ENCODE measurements at regions not wholly inside any gene's neighbourhood (a gene's known extent, or its start where the extent isn't known, plus 50 kb on each side); places are given as distances from the start of the nearest gene placed in this dataset.
"Not testable (repeated sequence)": the region's sequence is repeated elsewhere in the genome, so short reads cannot be mapped to it uniquely, and the experiment has no call there.

GRCh38 chr4:83910693-83911092, 374.8 kb downstream of the GPAT3 start:
- no peak for DNase-seq
- intact Hi-C loops (cut with DNase I), result no loop called here

DNA sequence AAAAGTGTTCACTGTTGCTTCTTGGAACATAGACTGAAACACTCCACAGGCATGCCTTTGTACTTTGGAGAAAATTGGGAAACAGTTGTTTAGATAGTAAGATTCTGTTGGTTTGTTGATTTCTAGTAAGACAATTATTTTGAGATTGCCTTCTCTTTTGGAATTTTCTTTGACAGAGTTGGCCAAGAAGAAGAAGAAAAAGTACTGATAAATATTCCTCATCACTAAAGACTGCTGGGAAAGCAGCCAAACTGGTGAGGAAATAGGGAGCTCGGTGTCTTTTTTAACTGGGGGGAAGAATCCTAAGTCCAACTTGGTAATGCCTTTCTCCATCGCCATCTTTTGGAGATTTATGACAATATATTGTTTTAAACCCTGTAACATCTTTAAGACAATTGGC, 370.7 kb downstream of the GPAT3 start:
- DNase-seq, result no peak
- Histone ChIP-seq H3K4me3 (no peak overlapping the region), H3K4me1 (ENCODE audit: insufficient read depth) (no peaks in the 10 kb centered on the region), H3K27ac (no peak overlapping the region), H3K9me3 (no peaks in the 10 kb centered on the region), H3K36me3 (no peaks in the 10 kb centered on the region), H3K27me3 (no peaks in the 10 kb centered on the region)
- WGBS, 3 donors, result 11 to 14% (median 14%) methylated on average over 2 of the region's 2 CpGs
- TF ChIP-seq EP300 (IDR thresholded peaks at IDR 0.05) (no peak), CTCF (IDR thresholded peaks at IDR 0.05) (no peak), POLR2A (IDR thresholded peaks at IDR 0.05) (no peak)
- intact Hi-C loops (cut with DNase I), result no loop called here

More at GRCh38 chr4:83910693-83911092, 374.8 kb downstream of the GPAT3 start:
- H3K27me3 ChIP-seq, result no peaks in the 10 kb centered on the region
- no peaks in the 10 kb centered on the region for H3K4me1 ChIP-seq (ENCODE audit: insufficient read depth)
- no peaks in the 10 kb centered on the region for H3K36me3 ChIP-seq
- H3K9me3 ChIP-seq, result no peaks in the 10 kb centered on the region
- H3K27ac ChIP-seq, result no peak overlapping the region
- H3K4me3 ChIP-seq, result no peak overlapping the region
- WGBS, 3 donors, result 63 to 75% (median 73%) methylated on average over 1 of the region's 1 CpG
- TF ChIP-seq CTCF (IDR thresholded peaks at IDR 0.05) (no peak), EP300 (IDR thresholded peaks at IDR 0.05) (no peak), POLR2A (IDR thresholded peaks at IDR 0.05) (no peak)

GRCh38 chr4:83905952-83906351, 370.0 kb downstream of the GPAT3 start:
- H3K9me3 ChIP-seq, result no peaks in the 10 kb centered on the region
- no peaks in the 10 kb centered on the region for H3K27me3 ChIP-seq
- intact Hi-C loops (cut with DNase I), result no loop called here
- TF ChIP-seq EP300 (IDR thresholded peaks at IDR 0.05) (no peak), CTCF (IDR thresholded peaks at IDR 0.05) (no peak), POLR2A (IDR thresholded peaks at IDR 0.05) (no peak)
- H3K36me3 ChIP-seq, result no peaks in the 10 kb centered on the region
- no peak overlapping the region for H3K27ac ChIP-seq
- no peaks in the 10 kb centered on the region for H3K4me1 ChIP-seq (ENCODE audit: insufficient read depth)
- no peak overlapping the region for H3K4me3 ChIP-seq
- DNase-seq, result no peak

DNA sequence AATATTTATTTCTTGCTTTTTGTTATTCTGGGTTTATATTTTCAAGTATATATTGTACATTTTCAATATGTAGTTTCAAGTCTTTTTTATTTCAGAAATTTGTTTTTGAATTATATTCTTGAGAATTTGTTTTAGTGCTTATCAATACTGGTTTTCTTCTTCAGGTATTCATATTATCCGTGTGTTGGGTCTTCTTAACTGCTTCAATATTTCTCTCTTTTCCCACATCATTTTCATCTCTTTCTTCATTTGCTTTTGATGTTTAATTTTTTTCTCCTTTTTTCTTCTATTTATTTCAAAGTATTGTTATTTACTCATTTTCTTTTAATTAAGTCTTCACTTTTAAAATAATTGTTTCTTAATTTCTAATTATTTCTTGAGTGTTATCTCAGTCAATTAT, 367.8 kb downstream of the GPAT3 start:
- H3K9me3 ChIP-seq; H3K4me1 ChIP-seq (ENCODE audit: insufficient read depth): not testable (repeated sequence)

GRCh38 chr4:83894831-83895230, 358.9 kb downstream of the GPAT3 start:
- DNase-seq, result no peak
- intact Hi-C loops (cut with DNase I), result no loop called here
- H3K9me3 ChIP-seq, result no peaks in the 10 kb centered on the region
- H3K4me1 ChIP-seq (ENCODE audit: insufficient read depth), result no peaks in the 10 kb centered on the region
- H3K36me3 ChIP-seq, result no peaks in the 10 kb centered on the region
- H3K4me3 ChIP-seq, result no peak overlapping the region
- no peak overlapping the region for H3K27ac ChIP-seq
- TF ChIP-seq CTCF (IDR thresholded peaks at IDR 0.05), result no peak
- no peak for TF ChIP-seq POLR2A (IDR thresholded peaks at IDR 0.05)
- TF ChIP-seq EP300 (IDR thresholded peaks at IDR 0.05), result no peak
- WGBS, 3 donors, result 54 to 64% (median 55%) methylated on average over 1 of the region's 1 CpG
- no peaks in the 10 kb centered on the region for H3K27me3 ChIP-seq

More for the DNA sequence above, 367.8 kb downstream of the GPAT3 start:
- H3K4me3 ChIP-seq; H3K36me3 ChIP-seq; H3K27me3 ChIP-seq; H3K27ac ChIP-seq; DNase-seq; intact Hi-C loops (cut with DNase I): not testable (repeated sequence)
- WGBS, 3 donors, result 35 to 82% (median 50%) methylated on average over 1 of the region's 1 CpG
